H54 (cell line): ENCODE measurements at regions not wholly inside any gene's neighbourhood (a gene's known extent, or its start where the extent isn't known, plus 50 kb on each side); places are given as distances from the start of the nearest gene placed in this dataset.

Experiments used
- DNase-seq: peaks from one replicate; pipeline ENCODE4 v3.0.0; 2011; ENCODE audit warnings: low spot score, mixed read lengths; ENCODE audit not compliant: insufficient read length
- FAIRE-seq: peaks from 3 replicates; lab custom pipeline; 2011; peaks lifted over from hg19 to GRCh38; lab: Jason Lieb, UNC
- POLR2A ChIP-seq: IDR thresholded peaks from 2 replicates; pipeline ENCODE4 v1.6.1; 2011; ENCODE audit warnings: low read depth, mild to moderate bottlenecking, low read length

GRCh38 chr5:3751846-3752245 is 156.2 kb downstream of the IRX1 start:
- FAIRE-seq (no peak), DNase-seq (no peak)
- TF ChIP-seq POLR2A: no peak

- no peak for TF ChIP-seq POLR2A
- no peak for FAIRE-seq
- DNase-seq: no peak
These were observed 182.4 kb downstream of the IRX1 start for GRCh38 chr5:3778000-3778550.

GRCh38 chr5:3778945-3779344 is 183.3 kb downstream of the IRX1 start:
- TF ChIP-seq POLR2A: no peak
- FAIRE-seq (no peak), DNase-seq (no peak)

- FAIRE-seq: no peak
- TF ChIP-seq POLR2A: no peak
These were observed 184.6 kb downstream of the IRX1 start for GRCh38 chr5:3780278-3780677.

GRCh38 chr5:3780907-3781306 is 185.3 kb downstream of the IRX1 start:
- TF ChIP-seq POLR2A: no peak
- FAIRE-seq (no peak), DNase-seq (no peak)

More at GRCh38 chr5:3780278-3780677, 184.6 kb downstream of the IRX1 start:
- DNase-seq: no peak

GRCh38 chr5:3784854-3785253 is 189.2 kb downstream of the IRX1 start:
- no peak for TF ChIP-seq POLR2A
- no peak for FAIRE-seq
- DNase-seq: no peak

- no peak for DNase-seq
- FAIRE-seq: no peak
- no peak for TF ChIP-seq POLR2A
These were observed 190.5 kb downstream of the IRX1 start for GRCh38 chr5:3786165-3786564.

- DNase-seq: no peak
- FAIRE-seq: no peak
- TF ChIP-seq POLR2A: no peak
These were observed 191.3 kb downstream of the IRX1 start for GRCh38 chr5:3786891-3787430.

GRCh38 chr5:3787604-3788003 is 192.0 kb downstream of the IRX1 start:
- no peak for FAIRE-seq
- no peak for DNase-seq
- no peak for TF ChIP-seq POLR2A

GRCh38 chr5:3789519-3790193 is 194.0 kb downstream of the IRX1 start:
- FAIRE-seq: no peak
- no peak for TF ChIP-seq POLR2A
- no peak for DNase-seq

GRCh38 chr5:3793162-3793561 is 197.5 kb downstream of the IRX1 start:
- no peak for TF ChIP-seq POLR2A
- no peak for DNase-seq
- FAIRE-seq: no peak

- TF ChIP-seq POLR2A: no peak
- FAIRE-seq: no peak
- DNase-seq: no peak
These were observed 199.0 kb downstream of the IRX1 start for GRCh38 chr5:3794611-3795010.

GRCh38 chr5:3796736-3797135 is 201.1 kb downstream of the IRX1 start:
- FAIRE-seq (no peak), DNase-seq (no peak)
- no peak for TF ChIP-seq POLR2A

GRCh38 chr5:3801967-3802366 is 206.3 kb downstream of the IRX1 start:
- FAIRE-seq (no peak), DNase-seq (no peak)
- no peak for TF ChIP-seq POLR2A

GRCh38 chr5:3809455-3809854 is 213.8 kb downstream of the IRX1 start:
- no peak for FAIRE-seq
- no peak for DNase-seq
- no peak for TF ChIP-seq POLR2A
